Transverse colon (tissue), 4 donors: ENCODE measurements at regions not wholly inside any gene's neighbourhood (a gene's known extent, or its start where the extent isn't known, plus 50 kb on each side); places are given as distances from the start of the nearest gene placed in this dataset.

Source experiments
- POLR2AphosphoS5 ChIP-seq, 3 donors: sonication (generic); formaldehyde crosslinking; IDR thresholded peaks; one replicate each; pipeline ENCODE4 v1.6.1; 2016; ENCODE audit warnings: antibody characterized with exemption in 3 of 3
- TF ChIP-seq, protein P1 (sequence below), 5 experiments: fragments of 200-600 bp in 3 of 5; fragments of 450-650 bp in 2 of 5; sonication (generic) in 3 of 5; IDR thresholded peaks; 1 replicate in 2 of 5; 2 replicates in 3 of 5; pipeline ENCODE4 v1.5.1; 2016 to 2017; ENCODE audit warnings: antibody characterized with exemption in 5 of 5, inconsistent platforms in 3 of 5, mild to moderate bottlenecking in 2 of 5, moderate library complexity in 1 of 5

DNA sequence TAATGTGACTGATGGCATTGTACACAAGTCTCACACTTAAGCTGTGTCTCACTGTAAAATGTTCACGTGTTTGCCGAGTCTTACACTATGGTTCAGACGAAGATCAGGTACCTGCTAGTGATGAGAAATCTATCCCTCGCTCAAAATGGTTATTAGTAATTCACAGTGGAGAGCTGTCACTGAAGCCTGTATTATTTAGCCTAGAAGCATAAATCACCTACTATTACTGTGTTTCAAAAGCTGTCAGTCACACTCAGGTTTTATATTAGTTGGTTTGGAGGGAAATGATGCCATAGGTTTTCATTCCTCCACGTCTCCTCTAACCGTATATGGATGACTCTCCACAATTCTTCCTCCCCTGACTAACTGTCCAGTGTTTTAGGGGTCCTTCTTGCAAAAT, 292.4 kb upstream of the ZEB2 start:
- no peak for TF ChIP-seq POLR2AphosphoS5 (IDR thresholded peaks at IDR 0.05)
- TF ChIP-seq, protein P1, sequence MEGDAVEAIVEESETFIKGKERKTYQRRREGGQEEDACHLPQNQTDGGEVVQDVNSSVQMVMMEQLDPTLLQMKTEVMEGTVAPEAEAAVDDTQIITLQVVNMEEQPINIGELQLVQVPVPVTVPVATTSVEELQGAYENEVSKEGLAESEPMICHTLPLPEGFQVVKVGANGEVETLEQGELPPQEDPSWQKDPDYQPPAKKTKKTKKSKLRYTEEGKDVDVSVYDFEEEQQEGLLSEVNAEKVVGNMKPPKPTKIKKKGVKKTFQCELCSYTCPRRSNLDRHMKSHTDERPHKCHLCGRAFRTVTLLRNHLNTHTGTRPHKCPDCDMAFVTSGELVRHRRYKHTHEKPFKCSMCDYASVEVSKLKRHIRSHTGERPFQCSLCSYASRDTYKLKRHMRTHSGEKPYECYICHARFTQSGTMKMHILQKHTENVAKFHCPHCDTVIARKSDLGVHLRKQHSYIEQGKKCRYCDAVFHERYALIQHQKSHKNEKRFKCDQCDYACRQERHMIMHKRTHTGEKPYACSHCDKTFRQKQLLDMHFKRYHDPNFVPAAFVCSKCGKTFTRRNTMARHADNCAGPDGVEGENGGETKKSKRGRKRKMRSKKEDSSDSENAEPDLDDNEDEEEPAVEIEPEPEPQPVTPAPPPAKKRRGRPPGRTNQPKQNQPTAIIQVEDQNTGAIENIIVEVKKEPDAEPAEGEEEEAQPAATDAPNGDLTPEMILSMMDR (IDR thresholded peaks at IDR 0.05), result no peak
